H1 (cell line): ENCODE measurements at regions not wholly inside any gene's neighbourhood (a gene's known extent, or its start where the extent isn't known, plus 50 kb on each side); places are given as distances from the start of the nearest gene placed in this dataset.

Experiments
- CTCF ChIA-PET: fragments of 300-600 bp; sonication (Branson Sonifier 250); formaldehyde crosslinking; loops from one replicate; lab custom pipeline; 2021; ENCODE audit not compliant: partially characterized antibody; lab: Charles Lee
- POLR2A ChIA-PET: fragments of 300-600 bp; sonication (Branson Sonifier 250); formaldehyde crosslinking; loops from one replicate; lab custom pipeline; 2021; ENCODE audit warnings: inconsistent platforms; ENCODE audit not compliant: partially characterized antibody; lab: Charles Lee
- DNase-seq, 2 experiments: peaks; one replicate each; pipeline versions ENCODE4 v3.0.0 to v3.0.0-alpha.2; 2010 to 2022; ENCODE audit warnings: low spot score in 2 of 2, low read depth in 1 of 2, mixed read lengths in 1 of 2
- FAIRE-seq: peaks from 2 replicates; lab custom pipeline; 2011; peaks lifted over from hg19 to GRCh38; lab: Jason Lieb, UNC
- H2AFZ ChIP-seq: 2 replicates; pipeline ENCODE4 v1.8.1; 2012; ENCODE audit warnings: low read length, inconsistent platforms
- H2AK5ac ChIP-seq: 2 replicates; pipeline ENCODE4 v1.6.1; 2013; ENCODE audit warnings: low read depth, low read length
- H2BK120ac ChIP-seq: replicated peaks from 2 replicates; pipeline ENCODE3; 2013; ENCODE audit warnings: low read depth, low read length, inconsistent platforms
- H2BK12ac ChIP-seq: 2 replicates; pipeline ENCODE4 v1.6.1; 2013; ENCODE audit warnings: low read depth, low read length
- H2BK15ac ChIP-seq: 2 replicates; pipeline ENCODE4 v1.6.1; 2013; ENCODE audit warnings: low read length
- H2BK20ac ChIP-seq: 2 replicates; pipeline ENCODE4 v1.6.1; 2013; ENCODE audit warnings: low read length
- H2BK5ac ChIP-seq: 2 replicates; pipeline ENCODE4 v1.6.1; 2013; ENCODE audit warnings: low read depth, low read length
- H3K14ac ChIP-seq: 2 replicates; pipeline ENCODE4 v1.6.1; 2013; ENCODE audit warnings: inconsistent platforms; ENCODE audit not compliant: insufficient read length
- H3K18ac ChIP-seq: 2 replicates; pipeline ENCODE4 v1.6.1; 2013; ENCODE audit warnings: low read length; ENCODE audit errors: extremely low read depth
- H3K23ac ChIP-seq: 2 replicates; pipeline ENCODE4 v1.6.1; 2013; ENCODE audit warnings: inconsistent platforms; ENCODE audit not compliant: insufficient read length
- H3K23me2 ChIP-seq: 2 replicates; pipeline ENCODE4 v1.6.1; 2013; ENCODE audit warnings: low read depth, low read length
- H3K27ac ChIP-seq: 2 replicates; pipeline ENCODE4 v1.6.1; 2011; ENCODE audit warnings: low read depth, low read length, inconsistent platforms
- H3K27me3 ChIP-seq, 4 experiments: replicated peaks in 1 of 4; 1 replicate in 1 of 4; 2 replicates in 3 of 4; pipeline versions ENCODE4 v1.6.1 to v1.8.1; 2011 to 2013; ENCODE audit warnings: low read length in 3 of 4, mild to moderate bottlenecking in 3 of 4, inconsistent platforms in 2 of 4, mixed read lengths in 2 of 4, moderate library complexity in 1 of 4; ENCODE audit not compliant: control insufficient read depth in 3 of 4, insufficient read depth in 3 of 4; ENCODE audit errors: extremely low read depth in 1 of 4
- H3K36me3 ChIP-seq, 4 experiments: 2 replicates each; pipeline versions ENCODE4 v1.6.1 to v1.8.1; 2011 to 2013; ENCODE audit warnings: mild to moderate bottlenecking in 4 of 4, low read length in 3 of 4, moderate library complexity in 2 of 4, control low read depth in 1 of 4, inconsistent platforms in 1 of 4; ENCODE audit not compliant: insufficient read depth in 4 of 4, control insufficient read depth in 2 of 4
- H3K4ac ChIP-seq: replicated peaks from 2 replicates; pipeline ENCODE3; 2013; ENCODE audit warnings: low read length, low read depth, mixed read lengths, inconsistent platforms; ENCODE audit not compliant: insufficient read length
- H3K4me1 ChIP-seq, 4 experiments: replicated peaks in 1 of 4; 1 replicate in 1 of 4; 2 replicates in 3 of 4; pipeline versions ENCODE4 v1.6.1 to v1.8.1; 2011 to 2013; ENCODE audit warnings: low read length in 3 of 4, inconsistent platforms in 2 of 4, mixed read lengths in 1 of 4; ENCODE audit not compliant: insufficient read depth in 4 of 4, control insufficient read depth in 3 of 4
- H3K4me2 ChIP-seq, 2 experiments: 2 replicates each; pipeline versions ENCODE4 v1.6.1 to v1.8.1; 2011 to 2013; ENCODE audit warnings: low read depth in 2 of 2, low read length in 2 of 2, control low read depth in 1 of 2, inconsistent platforms in 1 of 2, mild to moderate bottlenecking in 1 of 2; ENCODE audit not compliant: insufficient read depth in 1 of 2
- H3K4me3 ChIP-seq, 4 experiments: fragments of 200-600, 300-600 bp in 1 of 4; sonication (generic), shearing (Covaris generic), sonication (Bioruptor Twin) in 1 of 4; 2 replicates each; pipeline versions ENCODE4 v1.5.1 to v1.8.1; 2011 to 2016; ENCODE audit warnings: low read length in 4 of 4, low read depth in 3 of 4, control low read depth in 2 of 4, inconsistent platforms in 2 of 4, mild to moderate bottlenecking in 2 of 4, mixed read lengths in 1 of 4, moderate library complexity in 1 of 4; ENCODE audit not compliant: insufficient read depth in 2 of 4; ENCODE audit errors: extremely low read depth in 1 of 4
- H3K56ac ChIP-seq: replicated peaks from 2 replicates; pipeline ENCODE3; 2013; ENCODE audit warnings: low read depth, mild to moderate bottlenecking, mixed read lengths, low read length, inconsistent platforms; ENCODE audit not compliant: insufficient read length
- H3K79me1 ChIP-seq: 2 replicates; pipeline ENCODE4 v1.6.1; 2013; ENCODE audit warnings: low read depth, low read length, control low read depth
- H3K79me2 ChIP-seq, 2 experiments: 2 replicates each; pipeline versions ENCODE4 v1.6.1 to v1.8.1; 2012 to 2013; ENCODE audit warnings: low read length in 2 of 2, mild to moderate bottlenecking in 2 of 2, inconsistent platforms in 1 of 2; ENCODE audit not compliant: insufficient read depth in 2 of 2, control insufficient read depth in 1 of 2
- H3K9ac ChIP-seq, 4 experiments: replicated peaks in 1 of 4; 1 replicate in 1 of 4; 2 replicates in 3 of 4; pipeline versions ENCODE4 v1.6.1 to v1.8.1; 2011 to 2013; ENCODE audit warnings: low read depth in 3 of 4, low read length in 3 of 4, control low read depth in 2 of 4, mild to moderate bottlenecking in 2 of 4, moderate library complexity in 2 of 4, inconsistent platforms in 1 of 4; ENCODE audit errors: extremely low read depth in 1 of 4
- H3K9me3 ChIP-seq, 2 experiments: 2 replicates each; pipeline versions ENCODE4 v1.6.1 to v1.8.1; 2012 to 2013; ENCODE audit warnings: mild to moderate bottlenecking in 2 of 2, moderate library complexity in 2 of 2, control low read depth in 1 of 2, inconsistent platforms in 1 of 2, low read depth in 1 of 2, low read length in 1 of 2, mixed read lengths in 1 of 2; ENCODE audit not compliant: insufficient read depth in 2 of 2
- H4K20me1 ChIP-seq, 2 experiments: replicated peaks in 1 of 2; 2 replicates each; pipeline versions ENCODE3 to v1.8.1; 2011 to 2013; ENCODE audit warnings: inconsistent platforms in 2 of 2, low read length in 2 of 2, mild to moderate bottlenecking in 1 of 2; ENCODE audit not compliant: insufficient read depth in 2 of 2, control insufficient read depth in 1 of 2
- H4K5ac ChIP-seq: 2 replicates; pipeline ENCODE4 v1.6.1; 2013; ENCODE audit warnings: low read length, low read depth, mixed read lengths, inconsistent platforms; ENCODE audit not compliant: insufficient read length
- H4K8ac ChIP-seq: 2 replicates; pipeline ENCODE4 v1.8.0; 2013; ENCODE audit warnings: mild to moderate bottlenecking, moderate library complexity, low read length, inconsistent platforms; ENCODE audit not compliant: insufficient read depth; ENCODE audit errors: extremely low read depth
- H4K91ac ChIP-seq: replicated peaks from 2 replicates; pipeline ENCODE3; 2013; ENCODE audit warnings: low read length, mixed read lengths, inconsistent platforms; ENCODE audit not compliant: insufficient read length
- BRCA1 ChIP-seq: IDR thresholded peaks from 2 replicates; pipeline ENCODE4 v1.6.1; 2012; ENCODE audit warnings: low read depth, low read length, improper control_type of control experiment
- CBX8 ChIP-seq: fragments of 300-800, 300-1000 bp; sonication (generic); IDR thresholded peaks from 2 replicates; pipeline ENCODE4 v1.7.1; 2016; ENCODE audit warnings: low read depth, low read length, borderline replicate concordance
- CHD1 ChIP-seq: IDR thresholded peaks from 2 replicates; pipeline ENCODE4 v1.6.1; 2012; ENCODE audit warnings: low read depth, low read length, improper control_type of control experiment
- E2F6 ChIP-seq: IDR thresholded peaks from 2 replicates; pipeline ENCODE4 v1.6.1; 2012; ENCODE audit warnings: inconsistent platforms
- EZH2 ChIP-seq: fragments of 200-600 bp; sonication (generic); IDR thresholded peaks from 2 replicates; pipeline ENCODE4 v1.7.1; 2012; ENCODE audit warnings: low read depth, mild to moderate bottlenecking, moderate library complexity, low read length, inconsistent platforms; ENCODE audit not compliant: severe bottlenecking
- FOSL1 ChIP-seq: IDR thresholded peaks from 2 replicates; pipeline ENCODE4 v1.6.1; 2011; ENCODE audit warnings: mild to moderate bottlenecking, low read depth, low read length, moderate library complexity; ENCODE audit not compliant: insufficient read depth
- HDAC6 ChIP-seq: IDR thresholded peaks from one replicate; pipeline ENCODE4 v1.7.1; 2012; ENCODE audit warnings: low read depth, mild to moderate bottlenecking, inconsistent platforms, low read length, moderate library complexity
- POLR2A ChIP-seq, 2 experiments: IDR thresholded peaks; 1 replicate in 1 of 2; 2 replicates in 1 of 2; pipeline ENCODE4 v1.6.1; 2011; ENCODE audit warnings: low read depth in 2 of 2, low read length in 2 of 2, mild to moderate bottlenecking in 2 of 2; ENCODE audit errors: control extremely low read depth in 1 of 2
- RXRA ChIP-seq: IDR thresholded peaks from 2 replicates; pipeline ENCODE4 v1.6.1; 2011; ENCODE audit warnings: low read depth, mild to moderate bottlenecking, low read length, moderate library complexity; ENCODE audit not compliant: insufficient read depth
- SIN3A ChIP-seq, 2 experiments: IDR thresholded peaks in 1 of 2; conservative IDR thresholded peaks in 1 of 2; 2 replicates each; pipeline ENCODE4 v1.6.1; 2011 to 2012; ENCODE audit warnings: low read length in 2 of 2, improper control_type of control experiment in 1 of 2, low read depth in 1 of 2, mild to moderate bottlenecking in 1 of 2
- TAF1 ChIP-seq: IDR thresholded peaks from 2 replicates; pipeline ENCODE4 v1.6.1; 2011; ENCODE audit warnings: mild to moderate bottlenecking, low read depth, low read length
- YY1 ChIP-seq: IDR thresholded peaks from 2 replicates; pipeline ENCODE4 v1.6.1; 2011; ENCODE audit warnings: low read depth, mild to moderate bottlenecking, low read length
- WGBS, 2 experiments: shearing (Covaris generic) in 1 of 2; methylation state at CpG; one replicate each; pipeline versions ENCODE4 v1.1.6 to v1.1.7; 2013 to 2015; ENCODE audit warnings: low lambda C conversion rate in 2 of 2, mixed read lengths in 2 of 2, inconsistent platforms in 1 of 2, low coverage in 1 of 2, missing lambda C conversion rate in 1 of 2; ENCODE audit not compliant: insufficient replicate concordance in 2 of 2, insufficient coverage in 1 of 2, insufficient read length in 1 of 2; ENCODE audit errors: extremely low coverage in 1 of 2, missing lambda C conversion rate in 1 of 2; 5-methylcytosine and 5-hydroxymethylcytosine counted together
- TF ChIP-seq, protein P1 (sequence below): IDR thresholded peaks from 2 replicates; pipeline ENCODE4 v1.6.1; 2012; ENCODE audit warnings: low read length, inconsistent platforms

- FAIRE-seq: no peak
- no peak for DNase-seq
- no peak overlapping the region for H4K5ac ChIP-seq
- TF ChIP-seq TAF1 (no peak), YY1 (no peak), SIN3A (conservative IDR thresholded peaks at IDR 0.05 in 1 of 2, IDR thresholded peaks at IDR 0.05 in 1 of 2; ENCODE audit: low read depth in 1 of 2, low read length in 2 of 2) (no peak), EZH2 (no peak), POLR2A (IDR thresholded peaks at IDR 0.05; ENCODE audit: control extremely low read depth in 1 of 2, low read depth in 2 of 2, low read length in 2 of 2) (no peak), E2F6 (no peak), RXRA (no peak), FOSL1 (no peak), BRCA1 (no peak), CBX8 (no peak), CHD1 (no peak), HDAC6 (no peak)
- TF ChIP-seq, protein P1, sequence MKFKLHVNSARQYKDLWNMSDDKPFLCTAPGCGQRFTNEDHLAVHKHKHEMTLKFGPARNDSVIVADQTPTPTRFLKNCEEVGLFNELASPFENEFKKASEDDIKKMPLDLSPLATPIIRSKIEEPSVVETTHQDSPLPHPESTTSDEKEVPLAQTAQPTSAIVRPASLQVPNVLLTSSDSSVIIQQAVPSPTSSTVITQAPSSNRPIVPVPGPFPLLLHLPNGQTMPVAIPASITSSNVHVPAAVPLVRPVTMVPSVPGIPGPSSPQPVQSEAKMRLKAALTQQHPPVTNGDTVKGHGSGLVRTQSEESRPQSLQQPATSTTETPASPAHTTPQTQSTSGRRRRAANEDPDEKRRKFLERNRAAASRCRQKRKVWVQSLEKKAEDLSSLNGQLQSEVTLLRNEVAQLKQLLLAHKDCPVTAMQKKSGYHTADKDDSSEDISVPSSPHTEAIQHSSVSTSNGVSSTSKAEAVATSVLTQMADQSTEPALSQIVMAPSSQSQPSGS: no peak
These were observed 163.2 kb downstream of the SNX7 start for GRCh38 chr1:98824736-98825135.

More at GRCh38 chr1:98824736-98825135, 163.2 kb downstream of the SNX7 start:
- H3K9ac ChIP-seq: no peak overlapping the region
- no peak overlapping the region for H2AFZ ChIP-seq
- no peak overlapping the region for H3K4me3 ChIP-seq
- H3K27ac ChIP-seq: no peak overlapping the region
- H3K36me3 ChIP-seq: no peaks in the 10 kb centered on the region
- no peaks in the 10 kb centered on the region for H3K79me2 ChIP-seq
- H3K9me3 ChIP-seq: no peaks in the 10 kb centered on the region
- H2BK20ac ChIP-seq: no peak overlapping the region
- CTCF ChIA-PET: no interaction called here
- POLR2A ChIA-PET: no interaction called here
- H3K4ac ChIP-seq: no peak overlapping the region
- no peak overlapping the region for H2BK12ac ChIP-seq
- H3K27me3 ChIP-seq: no peaks in the 10 kb centered on the region
- no peaks in the 10 kb centered on the region for H3K79me1 ChIP-seq
- H3K14ac ChIP-seq: no peak overlapping the region
- no peaks in the 10 kb centered on the region for H3K4me1 ChIP-seq
- H2BK120ac ChIP-seq: no peak overlapping the region
- H4K91ac ChIP-seq: no peak overlapping the region
- no peak overlapping the region for H3K23ac ChIP-seq
- H4K20me1 ChIP-seq: no peaks in the 10 kb centered on the region
- no peak overlapping the region for H2BK5ac ChIP-seq
- H2AK5ac ChIP-seq: no peak overlapping the region
- no peak overlapping the region for H3K56ac ChIP-seq
- WGBS, 2 experiments: 90% methylated on average over 3 of the region's 3 CpGs; no CpG with 5 or more reads in 1 of the 2 experiments
- H2BK15ac ChIP-seq: no peak overlapping the region
- no peak overlapping the region for H3K18ac ChIP-seq
- H3K23me2 ChIP-seq: no peaks in the 10 kb centered on the region
- no peak overlapping the region for H3K4me2 ChIP-seq
- H4K8ac ChIP-seq: no peak overlapping the region
